ENCODE measurements at regions not wholly inside any gene's neighbourhood (a gene's known extent, or its start where the extent isn't known, plus 50 kb on each side); places are given as distances from the start of the nearest gene placed in this dataset.

- TF ChIP-seq ZNF569 (CRISPR knock-in tag; IDR thresholded peaks at IDR 0.05; ENCODE audit: borderline replicate concordance) (no peak), CREB1 (IDR thresholded peaks at IDR 0.05) (no peak), CREB1 (CRISPR knock-in tag; IDR thresholded peaks at IDR 0.05) (no peak)
These were observed 196.8 kb upstream of the STXBP6 start for GRCh38 chr14:25246751-25247150.

Data from HepG2 (cell line).